ENCODE measurements at regions not wholly inside any gene's neighbourhood (a gene's known extent, or its start where the extent isn't known, plus 50 kb on each side); places are given as distances from the start of the nearest gene placed in this dataset.

- Histone ChIP-seq H3K27ac (ENCODE audit: low read depth in 1 of 2, low read length in 2 of 2) (no peak overlapping the region), H3K79me2 (ENCODE audit: insufficient read depth, low read length) (no peaks in the 10 kb centered on the region), H3K4me3 (replicated peaks in 1 of 3; ENCODE audit: low read depth in 2 of 3, low read length in 3 of 3) (no peak overlapping the region), H3K4me2 (replicated peaks; ENCODE audit: extremely low read depth, low read length, poor library complexity, severe bottlenecking) (no peak overlapping the region), H3K4me1 (ENCODE audit: control insufficient read depth in 1 of 2, insufficient read depth in 2 of 2, low read length in 2 of 2) (no peaks in the 10 kb centered on the region), H2AFZ (ENCODE audit: insufficient read depth, low read depth, low read length, poor library complexity, severe bottlenecking) (no peak overlapping the region), H3K9me3 (replicated peaks in 1 of 2; ENCODE audit: control insufficient read depth in 1 of 2, insufficient read depth in 1 of 2, low read length in 2 of 2) (no peaks in the 10 kb centered on the region), H4K20me1 (ENCODE audit: insufficient read depth, low read length) (no peaks in the 10 kb centered on the region), H3K9ac (ENCODE audit: insufficient read depth, low read length, poor library complexity, severe bottlenecking) (no peak overlapping the region), H3K36me3 (replicated peaks in 1 of 2; ENCODE audit: control insufficient read depth in 1 of 2, insufficient read depth in 2 of 2, low read length in 2 of 2) (no peaks in the 10 kb centered on the region), H3K27me3 (ENCODE audit: control insufficient read depth in 2 of 2, insufficient read depth in 2 of 2, low read length in 2 of 2) (no peaks in the 10 kb centered on the region)
- no peak for TF ChIP-seq CTCF (IDR thresholded peaks at IDR 0.05)
- no peaks in the 10 kb centered on the region for H3K27me3 Mint-ChIP-seq (ENCODE audit: low read depth in 3 of 3)
- H3K4me1 Mint-ChIP-seq, result no peaks in the 10 kb centered on the region
- H3K27ac Mint-ChIP-seq, result no peak overlapping the region
- intact Hi-C loops (cut with micrococcal nuclease), result no loop called here
- H3K36me3 Mint-ChIP-seq, result no peaks in the 10 kb centered on the region
- H3K9me3 Mint-ChIP-seq, result peaks cover 0 to 2% (median 0%) of the 10 kb centered on the region in 7 donors
- no CpG with 5 or more reads among the region's 4 CpGs for WGBS (ENCODE audit: insufficient coverage)
- no peak overlapping the region for H3K4me3 Mint-ChIP-seq
- DNase-seq, result no peak
These were observed 951.6 kb downstream of the TFAP2A start for GRCh38 chr6:9463311-9463710.

- WGBS (ENCODE audit: insufficient coverage), result 78% methylated on average over 2 of the region's 3 CpGs
- H3K4me1 ChIP-seq (ENCODE audit: control insufficient read depth in 1 of 2, insufficient read depth in 2 of 2, low read length in 2 of 2), result no peaks in the 10 kb centered on the region
- no peak overlapping the region for H3K27ac Mint-ChIP-seq
- no peak overlapping the region for H2AFZ ChIP-seq (ENCODE audit: insufficient read depth, low read depth, low read length, poor library complexity, severe bottlenecking)
- H3K4me3 ChIP-seq (replicated peaks in 1 of 3; ENCODE audit: low read depth in 2 of 3, low read length in 3 of 3), result no peak overlapping the region
- H3K79me2 ChIP-seq (ENCODE audit: insufficient read depth, low read length), result no peaks in the 10 kb centered on the region
- no peak overlapping the region for H3K27ac ChIP-seq (ENCODE audit: low read depth in 1 of 2, low read length in 2 of 2)
- H3K4me3 Mint-ChIP-seq, result no peak overlapping the region
- H3K9ac ChIP-seq (ENCODE audit: insufficient read depth, low read length, poor library complexity, severe bottlenecking), result no peak overlapping the region
- H3K27me3 ChIP-seq (ENCODE audit: control insufficient read depth in 2 of 2, insufficient read depth in 2 of 2, low read length in 2 of 2), result no peaks in the 10 kb centered on the region
- no peaks in the 10 kb centered on the region for H3K36me3 Mint-ChIP-seq
- no peak for TF ChIP-seq CTCF (IDR thresholded peaks at IDR 0.05)
- intact Hi-C loops (cut with micrococcal nuclease), result no loop called here
- no peaks in the 10 kb centered on the region for H3K36me3 ChIP-seq (replicated peaks in 1 of 2; ENCODE audit: control insufficient read depth in 1 of 2, insufficient read depth in 2 of 2, low read length in 2 of 2)
- no peak for DNase-seq
- no peaks in the 10 kb centered on the region for H3K4me1 Mint-ChIP-seq
- H3K4me2 ChIP-seq (replicated peaks; ENCODE audit: extremely low read depth, low read length, poor library complexity, severe bottlenecking), result no peak overlapping the region
- peaks cover 0 to 2% (median 0%) of the 10 kb centered on the region in 7 donors for H3K9me3 Mint-ChIP-seq
- no peaks in the 10 kb centered on the region for H3K9me3 ChIP-seq (replicated peaks in 1 of 2; ENCODE audit: control insufficient read depth in 1 of 2, insufficient read depth in 1 of 2, low read length in 2 of 2)
- H4K20me1 ChIP-seq (ENCODE audit: insufficient read depth, low read length), result no peaks in the 10 kb centered on the region
- H3K27me3 Mint-ChIP-seq (ENCODE audit: low read depth in 3 of 3), result no peaks in the 10 kb centered on the region
These were observed 953.7 kb downstream of the TFAP2A start for GRCh38 chr6:9461188-9461587.
